HCT116 (cell line): ENCODE measurements at regions not wholly inside any gene's neighbourhood (a gene's known extent, or its start where the extent isn't known, plus 50 kb on each side); places are given as distances from the start of the nearest gene placed in this dataset.

ENCODE experiments used
- EZH2 ChIP-seq: fragments of 200-600 bp; sonication (generic); IDR thresholded peaks from 2 replicates; pipeline ENCODE4 v1.6.1; 2017; ENCODE audit warnings: antibody characterized with exemption, mixed run types
- EZH2phosphoT487 ChIP-seq: fragments of 200-600 bp; IDR thresholded peaks from 2 replicates; pipeline ENCODE4 v1.6.1; 2018; ENCODE audit warnings: antibody characterized with exemption, borderline replicate concordance
- MAX ChIP-seq: IDR thresholded peaks from 2 replicates; pipeline ENCODE4 v1.6.1; 2012
- POLR2A ChIP-seq: IDR thresholded peaks from 2 replicates; pipeline ENCODE4 v1.7.0; 2011; ENCODE audit warnings: borderline replicate concordance; ENCODE audit not compliant: insufficient read depth, insufficient read length; ENCODE audit errors: extremely low read depth
- RAD21 ChIP-seq: IDR thresholded peaks from 2 replicates; pipeline ENCODE4 v1.6.1; 2012; ENCODE audit warnings: low read depth, mild to moderate bottlenecking
- SP1 ChIP-seq: IDR thresholded peaks from 2 replicates; pipeline ENCODE4 v1.6.1; 2012; ENCODE audit warnings: low read depth
- TCF7L2 ChIP-seq: IDR thresholded peaks from 2 replicates; pipeline ENCODE4 v1.7.0; 2011; ENCODE audit warnings: borderline replicate concordance, inconsistent platforms; ENCODE audit not compliant: insufficient read depth, insufficient read length; ENCODE audit errors: extremely low read depth
- TF ChIP-seq, protein P1 (sequence below), 3 experiments: fragments of 200-600 bp in 1 of 3; sonication (generic) in 1 of 3; IDR thresholded peaks in 2 of 3; conservative IDR thresholded peaks in 1 of 3; 2 replicates each; pipeline ENCODE4 v1.5.1; 2012 to 2017; ENCODE audit warnings: low read depth in 2 of 3, low read length in 2 of 3, antibody characterized with exemption in 1 of 3, borderline replicate concordance in 1 of 3, control low read depth in 1 of 3, mild to moderate bottlenecking in 1 of 3, mixed read lengths in 1 of 3, mixed run types in 1 of 3, moderate library complexity in 1 of 3; ENCODE audit not compliant: insufficient read depth in 1 of 3

- no peak for TF ChIP-seq SP1
- TF ChIP-seq, protein P1, sequence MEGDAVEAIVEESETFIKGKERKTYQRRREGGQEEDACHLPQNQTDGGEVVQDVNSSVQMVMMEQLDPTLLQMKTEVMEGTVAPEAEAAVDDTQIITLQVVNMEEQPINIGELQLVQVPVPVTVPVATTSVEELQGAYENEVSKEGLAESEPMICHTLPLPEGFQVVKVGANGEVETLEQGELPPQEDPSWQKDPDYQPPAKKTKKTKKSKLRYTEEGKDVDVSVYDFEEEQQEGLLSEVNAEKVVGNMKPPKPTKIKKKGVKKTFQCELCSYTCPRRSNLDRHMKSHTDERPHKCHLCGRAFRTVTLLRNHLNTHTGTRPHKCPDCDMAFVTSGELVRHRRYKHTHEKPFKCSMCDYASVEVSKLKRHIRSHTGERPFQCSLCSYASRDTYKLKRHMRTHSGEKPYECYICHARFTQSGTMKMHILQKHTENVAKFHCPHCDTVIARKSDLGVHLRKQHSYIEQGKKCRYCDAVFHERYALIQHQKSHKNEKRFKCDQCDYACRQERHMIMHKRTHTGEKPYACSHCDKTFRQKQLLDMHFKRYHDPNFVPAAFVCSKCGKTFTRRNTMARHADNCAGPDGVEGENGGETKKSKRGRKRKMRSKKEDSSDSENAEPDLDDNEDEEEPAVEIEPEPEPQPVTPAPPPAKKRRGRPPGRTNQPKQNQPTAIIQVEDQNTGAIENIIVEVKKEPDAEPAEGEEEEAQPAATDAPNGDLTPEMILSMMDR (IDR thresholded peaks at IDR 0.05 in 2 of 3, conservative IDR thresholded peaks at IDR 0.05 in 1 of 3; ENCODE audit: borderline replicate concordance in 1 of 3, insufficient read depth in 1 of 3, low read depth in 2 of 3, low read length in 2 of 3), result no peak
- no peak for TF ChIP-seq RAD21
- TF ChIP-seq MAX, result no peak
- TF ChIP-seq POLR2A, result no peak
- no peak for TF ChIP-seq EZH2
- no peak for TF ChIP-seq TCF7L2
- TF ChIP-seq EZH2phosphoT487, result no peak
Measured at GRCh38 chr10:121648059-121648458, 49.8 kb upstream of the FGFR2 start.
